ENCODE measurements at regions not wholly inside any gene's neighbourhood (a gene's known extent, or its start where the extent isn't known, plus 50 kb on each side); places are given as distances from the start of the nearest gene placed in this dataset.

DNA sequence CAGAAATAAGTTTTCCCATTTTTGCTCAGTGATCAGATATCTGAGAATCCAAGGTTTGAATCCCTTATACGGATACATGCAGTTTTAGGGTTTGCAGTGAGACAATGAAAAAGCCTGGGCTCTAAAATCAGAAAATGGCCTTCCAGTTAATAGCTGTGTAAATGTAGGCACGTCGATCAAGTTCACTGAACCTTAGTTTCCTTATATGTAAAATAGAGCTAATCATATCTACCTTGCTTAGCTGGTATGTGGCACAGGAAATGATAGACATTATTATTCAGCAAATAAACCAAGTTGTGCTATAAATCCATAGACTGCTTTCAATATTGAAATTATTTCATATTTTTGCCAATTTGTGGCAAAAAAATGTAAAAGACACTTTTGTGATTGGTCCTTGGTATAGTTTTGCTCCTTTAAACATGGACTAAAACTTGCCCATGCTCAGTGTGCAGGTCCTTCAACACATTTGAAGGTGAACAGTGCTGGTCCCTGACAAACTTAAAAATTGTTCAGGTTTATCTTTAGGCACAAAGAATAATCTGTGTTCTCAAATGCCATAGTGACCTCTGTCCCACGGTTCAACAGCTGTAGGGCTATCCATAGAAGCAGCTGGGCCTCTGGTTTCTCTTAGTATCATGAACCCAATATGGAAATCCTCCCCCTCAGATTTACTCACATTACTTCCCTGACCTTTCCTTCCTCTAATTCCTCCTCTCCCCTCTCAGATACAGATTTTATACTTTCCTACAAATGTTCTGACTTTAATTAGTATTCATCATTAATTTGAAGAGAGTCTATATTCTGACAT lies 51.0 kb downstream of the CCDC54 start:
- DNase-seq (ENCODE audit: low read depth in 2 of 2): no peak

GRCh38 chr3:107429320-107430181 lies 52.3 kb downstream of the CCDC54 start:
- peak; percentile 38 to 47 for DNase-seq (ENCODE audit: low read depth in 2 of 2)

GRCh38 chr3:107430214-107430995 lies 53.2 kb downstream of the CCDC54 start:
- DNase-seq (ENCODE audit: low read depth in 2 of 2): no peak

- DNase-seq (ENCODE audit: low read depth in 2 of 2): peak in 1 of 2 donors; percentile 28
Observed at GRCh38 chr3:107430996-107431245, 53.7 kb downstream of the CCDC54 start.

DNA sequence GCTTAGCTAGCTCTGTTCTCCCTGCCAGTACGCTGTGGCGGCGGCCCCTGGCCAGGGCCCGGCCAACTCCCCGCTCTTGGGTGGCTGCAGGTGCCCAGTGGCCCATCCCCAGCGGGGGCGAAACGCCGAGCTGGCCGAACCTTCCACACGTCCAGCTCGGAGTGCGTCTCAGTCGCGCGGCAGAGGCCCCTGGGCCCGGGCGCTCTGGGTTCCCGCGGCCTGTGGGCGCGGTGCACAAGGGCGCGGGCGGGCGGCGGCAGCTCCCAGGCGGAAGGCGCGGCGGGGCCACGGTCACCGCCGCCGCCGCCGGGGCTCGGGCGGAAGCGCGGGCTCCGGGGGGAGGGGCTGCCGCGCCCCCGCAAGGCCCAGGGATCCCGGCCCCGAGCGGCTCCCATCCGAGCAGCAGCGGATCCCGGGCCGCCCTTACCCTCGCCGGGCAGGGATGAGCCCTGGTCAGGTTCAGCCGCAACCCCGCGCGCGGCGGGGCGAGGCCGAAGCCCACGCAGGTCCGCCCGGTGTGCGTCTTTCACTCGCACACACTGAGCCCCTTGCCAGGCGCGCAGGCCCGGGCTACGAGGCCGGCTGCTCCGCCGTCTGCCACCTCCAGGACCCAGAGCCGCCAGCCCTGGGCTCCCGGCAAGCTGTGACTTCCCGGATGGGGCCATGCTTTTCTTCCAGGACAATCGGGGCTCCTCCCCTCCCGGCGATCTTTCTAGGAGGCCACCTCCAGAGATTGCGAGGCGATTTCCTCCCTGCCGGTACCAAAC lies 54.2 kb downstream of the CCDC54 start:
- DNase-seq (ENCODE audit: low read depth in 2 of 2): peak; percentile 22 to 34

DNA sequence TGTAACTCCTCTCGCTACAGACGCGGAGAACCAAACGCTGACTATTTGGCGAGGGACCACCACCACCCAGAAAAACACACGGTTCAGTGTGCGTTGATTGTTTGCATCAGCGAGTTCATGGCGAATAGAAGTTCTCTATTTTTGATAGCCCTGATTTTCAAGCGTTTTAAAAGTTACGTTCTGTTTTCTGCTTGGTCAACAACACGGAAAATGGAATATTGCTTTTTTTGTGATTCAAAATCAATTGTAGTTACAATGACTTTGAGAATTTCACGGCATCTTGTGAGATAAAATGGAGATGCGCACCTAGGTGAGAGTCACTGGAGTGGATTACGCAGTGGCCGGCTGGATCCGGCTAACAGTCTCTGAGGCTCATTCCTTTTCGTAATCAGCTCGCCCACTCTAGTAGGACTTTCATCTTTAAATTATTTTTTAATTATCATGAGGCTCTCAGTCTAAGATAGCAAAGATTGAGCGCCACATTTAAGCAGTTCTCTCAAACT lies 54.8 kb downstream of the CCDC54 start:
- no peak for DNase-seq (ENCODE audit: low read depth in 2 of 2)

DNA sequence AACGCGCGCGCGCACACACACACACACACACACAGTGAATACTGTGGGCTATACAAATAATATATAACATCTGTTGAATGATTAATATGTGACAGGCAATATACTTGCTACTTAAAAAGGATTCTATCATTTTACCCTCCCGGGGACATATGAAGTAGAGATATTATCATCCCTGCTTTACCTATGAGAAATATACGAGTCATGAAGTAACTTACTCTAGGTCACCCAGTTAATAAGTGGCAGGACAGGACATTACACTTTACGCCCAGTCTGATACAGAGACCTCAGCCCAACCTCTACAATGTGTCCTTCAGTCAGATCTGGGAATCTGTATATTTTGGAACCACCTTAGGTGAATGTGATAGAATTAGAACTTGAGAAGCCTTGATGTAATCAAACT lies 55.4 kb downstream of the CCDC54 start:
- DNase-seq (ENCODE audit: low read depth in 2 of 2): no peak

DNA sequence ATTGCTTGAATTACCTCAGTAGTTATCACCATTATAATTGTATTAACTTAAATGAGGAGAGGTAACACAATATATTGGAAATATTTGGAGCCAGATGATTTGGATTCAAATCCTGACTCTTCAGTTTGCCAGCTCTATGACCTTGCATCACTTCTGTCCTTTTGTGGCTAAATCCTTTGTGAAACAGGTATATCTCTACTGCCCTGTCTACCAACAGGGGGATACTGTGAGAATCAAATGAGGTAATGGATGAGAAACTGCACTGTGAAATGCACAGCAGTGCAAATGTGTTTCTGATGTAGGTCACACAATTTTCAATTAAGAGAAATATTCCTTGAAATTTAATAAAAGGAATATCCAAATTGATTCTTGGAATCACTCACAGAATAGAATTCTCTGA lies 58.8 kb downstream of the CCDC54 start:
- no peak for DNase-seq (ENCODE audit: low read depth in 2 of 2)

DNA sequence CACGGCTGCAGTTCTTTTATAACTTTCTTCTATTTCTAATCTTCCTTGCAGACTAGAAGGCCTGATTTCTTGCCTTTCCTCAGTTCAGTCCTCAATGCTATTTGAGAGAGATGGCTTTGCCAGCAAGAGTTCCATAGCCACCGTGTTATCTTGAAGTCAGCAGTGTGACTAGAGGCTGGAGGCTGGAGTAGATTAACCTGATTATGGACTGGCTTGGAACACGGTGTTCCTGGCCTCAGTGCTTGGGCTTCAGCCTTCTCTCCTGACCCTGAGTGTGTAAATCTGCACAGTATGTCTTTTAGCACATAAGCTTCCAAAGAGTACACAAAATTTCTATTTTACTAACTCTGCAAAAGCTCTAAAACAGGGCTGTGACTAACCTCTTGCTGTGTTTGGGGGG lies 61.4 kb downstream of the CCDC54 start:
- no peak for DNase-seq (ENCODE audit: low read depth in 2 of 2)

DNA sequence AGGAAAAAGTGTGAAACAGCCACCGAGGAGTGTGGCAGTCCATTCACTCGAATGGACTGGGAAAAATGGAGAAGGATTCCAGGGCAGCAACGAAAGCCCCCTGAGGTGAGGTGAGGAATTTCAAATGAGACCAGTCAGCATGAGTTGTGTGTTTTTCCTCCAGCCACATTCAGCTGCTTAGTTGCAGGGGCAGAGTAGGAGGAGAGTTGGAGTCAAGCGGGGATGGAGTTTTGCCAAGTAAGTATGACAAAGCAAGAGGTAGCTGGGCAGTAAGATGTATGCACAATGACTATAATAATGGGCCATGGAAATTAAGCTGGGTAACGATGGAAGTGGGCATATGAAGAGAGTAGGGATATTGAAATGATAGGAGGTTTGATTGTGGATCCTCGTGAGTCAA lies 64.4 kb downstream of the CCDC54 start:
- no peak for DNase-seq (ENCODE audit: low read depth in 2 of 2)

DNA sequence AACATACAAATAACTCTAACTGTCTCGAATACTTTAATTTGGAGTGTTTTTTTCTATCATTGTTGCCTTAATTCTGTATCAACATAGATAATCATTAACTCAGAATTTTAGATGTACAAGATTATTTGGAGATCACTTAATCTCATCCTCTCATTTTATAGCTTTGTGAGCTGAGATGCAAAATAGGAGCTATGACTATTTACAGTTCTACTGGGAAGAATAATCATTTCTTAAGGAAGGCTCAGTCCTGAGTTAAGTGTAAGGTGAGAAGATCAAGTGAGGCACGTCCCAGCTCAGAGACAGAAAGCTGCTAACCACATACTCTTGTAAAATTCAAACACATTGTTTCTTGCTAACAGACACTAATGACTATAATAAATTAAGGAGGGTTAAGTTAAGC lies 66.2 kb downstream of the CCDC54 start:
- DNase-seq (ENCODE audit: low read depth in 2 of 2): no peak

DNA sequence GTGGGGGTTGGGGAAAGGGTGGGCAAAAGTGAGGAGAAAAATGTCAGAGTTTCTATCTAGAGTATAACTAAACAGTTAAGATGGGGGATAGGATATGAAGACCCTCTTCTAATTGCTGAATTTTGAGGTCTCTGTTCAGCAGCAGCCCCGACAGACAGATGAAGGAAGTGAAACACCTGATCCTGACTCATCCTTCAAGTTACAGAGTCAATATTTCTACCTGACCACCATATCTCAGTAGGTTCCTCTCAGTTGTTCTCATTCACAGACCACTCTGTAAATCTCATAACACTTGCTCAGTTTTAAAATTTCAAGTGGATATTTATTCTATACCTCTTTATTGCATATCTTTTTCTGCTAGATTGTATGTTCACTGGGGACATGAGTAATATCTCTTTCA lies 69.5 kb downstream of the CCDC54 start:
- DNase-seq (ENCODE audit: low read depth in 2 of 2): no peak

DNA sequence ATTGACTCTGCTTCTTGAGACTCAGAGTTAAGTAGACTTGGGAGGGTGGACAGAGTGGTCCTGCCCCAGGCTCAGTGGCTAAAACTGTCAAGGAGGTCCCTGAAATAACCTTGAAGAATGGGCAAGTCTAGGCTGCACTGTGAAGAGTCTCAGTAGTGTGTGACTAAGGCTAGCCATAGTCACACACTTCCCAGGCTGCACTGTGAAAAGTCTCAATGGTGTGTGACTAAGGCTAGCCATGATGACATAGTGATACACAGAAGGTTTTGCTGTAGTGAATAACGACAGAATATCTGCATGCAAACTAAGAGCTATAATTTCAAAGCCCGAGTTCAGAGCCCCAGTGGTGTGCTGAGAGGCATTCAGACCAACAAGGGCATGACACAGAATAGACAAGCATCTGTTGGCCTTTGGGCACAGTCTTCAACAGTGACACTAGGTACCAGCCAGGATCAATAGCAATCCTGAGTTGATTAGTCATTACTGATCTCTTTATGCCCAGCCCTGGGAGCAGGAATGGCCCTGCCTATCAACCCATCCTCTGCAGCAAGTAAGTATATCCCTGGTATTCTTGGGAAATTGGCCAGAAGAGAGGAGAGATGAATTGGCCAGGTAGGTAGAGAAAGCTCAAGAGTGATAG lies 72.4 kb upstream of the BBX start:
- no peak for DNase-seq (ENCODE audit: low read depth in 2 of 2)

DNA sequence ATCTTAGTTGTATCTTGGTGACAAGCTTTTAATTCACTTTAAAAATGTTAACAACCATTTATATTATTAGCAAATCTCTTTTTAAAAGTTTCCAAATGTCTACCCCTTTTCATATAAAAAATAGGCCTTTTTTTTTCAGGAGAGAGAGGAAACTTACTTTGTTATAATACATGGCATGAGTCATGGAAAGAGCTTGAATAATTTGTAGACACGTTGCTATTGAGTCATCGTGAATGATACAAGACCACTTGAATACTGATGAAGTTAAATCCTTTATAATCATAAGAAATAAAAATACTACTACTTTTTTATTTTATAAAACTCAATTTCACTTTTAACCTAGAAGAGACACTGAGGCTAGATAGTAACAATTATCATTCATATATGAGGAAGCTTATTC lies 70.3 kb upstream of the BBX start:
- DNase-seq (ENCODE audit: low read depth in 2 of 2): no peak

- no peak for DNase-seq (ENCODE audit: low read depth in 2 of 2)
Observed at GRCh38 chr3:107453504-107453903, 69.3 kb upstream of the BBX start.

DNA sequence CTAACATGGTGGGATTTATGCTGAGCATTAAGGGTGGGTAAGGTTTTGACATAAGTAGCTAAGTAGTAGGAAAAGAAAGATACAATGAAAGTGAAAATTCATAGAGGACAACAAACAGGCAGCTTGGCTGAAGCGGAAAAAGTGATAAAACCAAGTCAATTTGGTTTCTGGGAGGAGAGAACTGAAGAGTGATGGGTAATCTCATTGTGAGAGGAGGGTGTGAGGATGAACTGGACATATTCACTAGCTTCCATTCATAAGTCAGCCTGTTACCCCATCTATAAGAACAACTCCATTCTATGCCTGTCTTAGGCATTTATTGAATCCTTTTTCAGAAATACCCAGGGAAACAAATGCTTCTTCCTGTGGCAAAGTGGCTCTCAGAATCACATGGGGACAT lies 67.1 kb upstream of the BBX start:
- no peak for DNase-seq (ENCODE audit: low read depth in 2 of 2)

DNA sequence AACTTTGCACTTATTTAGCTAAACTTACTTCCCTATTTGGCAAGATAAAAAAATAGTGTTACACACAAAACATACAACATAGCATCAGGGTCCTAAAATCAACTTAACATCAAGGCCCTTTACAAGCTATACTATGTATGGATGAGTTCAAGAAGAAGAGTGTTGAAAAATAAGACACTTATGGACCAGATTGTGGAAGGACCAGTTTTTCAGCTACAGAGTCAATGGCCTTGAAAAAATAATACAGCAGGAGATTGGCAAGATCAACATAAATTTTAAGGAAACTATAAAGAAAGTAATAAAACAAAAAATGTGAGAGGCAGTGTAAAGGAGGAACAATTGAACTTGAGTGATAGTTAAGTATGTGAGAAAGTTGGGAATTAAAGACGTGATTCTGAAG lies 66.3 kb upstream of the BBX start:
- DNase-seq (ENCODE audit: low read depth in 2 of 2): no peak

DNA sequence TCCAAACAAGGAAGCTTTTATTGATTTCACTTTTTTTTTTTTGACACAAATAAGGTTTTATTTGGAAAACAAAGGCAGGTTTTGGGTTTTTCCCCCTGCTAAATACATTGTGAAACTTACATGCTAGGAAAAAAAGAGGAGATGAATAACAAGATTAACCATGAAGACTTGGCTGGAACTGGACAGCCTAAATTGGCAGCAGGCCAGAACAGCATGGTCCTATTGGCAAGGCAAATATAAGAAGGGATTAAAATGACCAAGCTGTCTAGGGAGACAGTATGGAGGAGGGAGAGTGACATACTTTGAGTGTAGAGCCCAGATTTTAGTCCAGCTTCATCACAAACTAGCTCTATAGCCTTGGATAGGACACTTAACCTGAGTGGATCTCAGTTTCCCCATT lies 63.9 kb upstream of the BBX start:
- DNase-seq (ENCODE audit: low read depth in 2 of 2): no peak

DNA sequence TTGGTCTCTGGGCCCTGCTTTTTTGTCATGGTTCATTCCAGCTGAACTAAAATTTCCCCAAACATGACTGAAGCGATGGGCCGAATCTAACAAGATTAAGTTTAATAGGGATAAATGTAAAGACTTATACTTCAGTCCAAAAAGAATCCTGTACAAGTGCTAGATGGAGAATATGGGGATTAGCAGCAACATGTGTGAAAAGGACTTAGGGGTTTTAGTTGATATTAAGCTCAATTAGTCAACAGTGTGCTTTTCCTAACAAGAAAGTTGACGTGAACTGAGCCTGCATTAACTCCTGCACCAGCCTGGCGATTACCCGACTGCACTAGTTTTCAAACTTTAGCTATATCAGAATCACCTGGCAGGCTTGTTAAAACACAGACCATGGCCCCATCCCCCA lies 61.0 kb upstream of the BBX start:
- no peak for DNase-seq (ENCODE audit: low read depth in 2 of 2)

DNA sequence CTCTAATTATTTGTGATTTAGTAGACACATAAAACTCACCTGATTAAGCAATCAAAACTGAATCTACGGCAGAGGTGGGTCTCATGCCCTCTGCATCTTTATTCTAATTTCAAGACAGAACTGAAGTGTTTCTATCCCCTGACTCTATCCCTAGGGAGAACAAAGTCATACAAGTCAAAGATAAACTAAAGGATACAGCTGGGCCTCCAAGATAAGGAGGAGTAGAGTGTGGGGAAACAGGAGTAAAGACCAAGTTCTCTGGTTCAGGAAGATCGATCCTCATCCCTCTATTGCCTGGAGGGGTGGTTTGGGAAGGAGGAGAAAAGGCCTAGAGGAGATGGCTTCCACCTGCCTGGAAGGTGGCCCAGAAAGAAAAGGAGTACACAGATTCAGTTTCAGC lies 58.7 kb upstream of the BBX start:
- no peak for DNase-seq (ENCODE audit: low read depth in 2 of 2)

- no peak for DNase-seq (ENCODE audit: low read depth in 2 of 2)
Observed at GRCh38 chr3:107465064-107465631, 57.6 kb upstream of the BBX start.
